GM12878 (cell line): ENCODE measurements at regions not wholly inside any gene's neighbourhood (a gene's known extent, or its start where the extent isn't known, plus 50 kb on each side); places are given as distances from the start of the nearest gene placed in this dataset.

ENCODE experiments used
- ATAC-seq: fragments of 200-7000 bp; cut with Tn5 transposase; 3 replicates; pipeline ENCODE4 v1.9.1; 2020; ENCODE audit warnings: mild to moderate bottlenecking, moderate library complexity
- BruUV-seq: library from RNA; stranded (reverse); fragments of 400-500 nt; replicated peaks from 2 replicates; lab custom pipeline; 2021; lab: Mats Ljungman, UMichigan
- CTCF ChIA-PET: fragments of 300-600 bp; sonication (Branson Sonifier 250); formaldehyde crosslinking; extraction: SDS; loops from one replicate; lab custom pipeline; 2021; ENCODE audit warnings: inconsistent platforms; lab: Yijun Ruan, JAX
- POLR2A ChIA-PET: fragments of 350-600 bp; formaldehyde crosslinking; extraction: SDS; loops from one replicate; lab custom pipeline; 2021; ENCODE audit warnings: inconsistent platforms; lab: Charles Lee
- RAD21 ChIA-PET: fragments of 300-600 bp; sonication (Branson Sonifier 250); formaldehyde crosslinking; loops from one replicate; lab custom pipeline; 2023; ENCODE audit warnings: antibody characterized with exemption; ENCODE audit not compliant: unreplicated experiment; lab: Charles Lee
- SMC1A ChIA-PET: fragments of 300-600 bp; sonication (Branson Sonifier 250); formaldehyde crosslinking; loops from one replicate; lab custom pipeline; 2023; ENCODE audit not compliant: unreplicated experiment, uncharacterized antibody; lab: Charles Lee
- DNase-seq: peaks from one replicate; pipeline ENCODE4 v3.0.0-alpha.2; 2011; ENCODE audit warnings: low read depth, low spot score
- FAIRE-seq: peaks from 3 replicates; lab custom pipeline; 2011; peaks lifted over from hg19 to GRCh38; lab: Jason Lieb, UNC
- H2AFZ ChIP-seq: 2 replicates; pipeline ENCODE4 v1.6.0; 2011; ENCODE audit warnings: low read depth, low read length, control low read depth; ENCODE audit not compliant: control insufficient read depth
- H3K27ac ChIP-seq: 2 replicates; pipeline ENCODE4 v1.5.1; 2011; ENCODE audit warnings: control low read depth; ENCODE audit not compliant: control insufficient read depth, insufficient read depth
- H3K27me3 ChIP-seq, 2 experiments: replicated peaks in 1 of 2; 2 replicates each; pipeline versions ENCODE4 v1.6.0 to v1.6.1; 2011; ENCODE audit warnings: low read length in 1 of 2; ENCODE audit not compliant: control insufficient read depth in 2 of 2, insufficient read depth in 2 of 2
- H3K36me3 ChIP-seq, 2 experiments: 2 replicates each; pipeline ENCODE4 v1.5.1; 2011; ENCODE audit warnings: low read length in 1 of 2; ENCODE audit not compliant: control insufficient read depth in 2 of 2, insufficient read depth in 2 of 2
- H3K4me1 ChIP-seq: 2 replicates; pipeline ENCODE4 v1.6.1; 2011; ENCODE audit warnings: mild to moderate bottlenecking, low read length, moderate library complexity, mixed read lengths; ENCODE audit not compliant: control insufficient read depth, insufficient read depth
- H3K4me2 ChIP-seq: 2 replicates; pipeline ENCODE4 v1.6.0; 2011; ENCODE audit warnings: control low read depth; ENCODE audit not compliant: control insufficient read depth, insufficient read depth
- H3K4me3 ChIP-seq: fragments of 200-600 bp; sonication (generic); 2 replicates; pipeline ENCODE4 v1.5.1; 2016
- H3K79me2 ChIP-seq: 2 replicates; pipeline ENCODE4 v1.6.0; 2011; ENCODE audit warnings: low read length; ENCODE audit not compliant: control insufficient read depth, insufficient read depth
- H3K9ac ChIP-seq: 2 replicates; pipeline ENCODE4 v1.8.0; 2011; ENCODE audit warnings: low read length, control low read depth, mixed read lengths; ENCODE audit not compliant: control insufficient read depth, insufficient read depth
- H3K9me3 ChIP-seq: replicated peaks from 3 replicates; pipeline ENCODE4 v1.5.1; 2011; ENCODE audit warnings: mild to moderate bottlenecking, low read length; ENCODE audit not compliant: control insufficient read depth, insufficient read depth
- H4K20me1 ChIP-seq: 2 replicates; pipeline ENCODE4 v1.6.0; 2011; ENCODE audit not compliant: control insufficient read depth, insufficient read depth
- FOXM1 ChIP-seq: IDR thresholded peaks from 2 replicates; pipeline ENCODE4 v1.6.1; 2012; ENCODE audit warnings: low read depth, mild to moderate bottlenecking, inconsistent platforms, low read length, moderate library complexity
- GATAD2B ChIP-seq: fragments of 450-650 bp; conservative IDR thresholded peaks from 2 replicates; pipeline ENCODE4 v1.6.1; 2017; ENCODE audit warnings: low read depth, mild to moderate bottlenecking, moderate library complexity
- HDAC2 ChIP-seq: fragments of 200-600 bp; sonication (generic); IDR thresholded peaks from 2 replicates; pipeline ENCODE4 v1.6.1; 2017
- REST ChIP-seq: IDR thresholded peaks from 2 replicates; pipeline ENCODE4 v1.6.1; 2012; ENCODE audit warnings: mild to moderate bottlenecking, low read depth, low read length
- ZBTB11 ChIP-seq: fragments of 450-650 bp; formaldehyde crosslinking; IDR thresholded peaks from 2 replicates; pipeline ENCODE4 v1.5.0; 2022; ENCODE audit warnings: mild to moderate bottlenecking, missing genetic modification characterization
- ZNF274 ChIP-seq: IDR thresholded peaks from one replicate; pipeline ENCODE4 v1.8.0; 2011; ENCODE audit not compliant: insufficient read length, insufficient read depth
- whole genome bisulfite sequencing: methylation state at CpG from one replicate; pipeline ENCODE4 v1.1.6; 2016; ENCODE audit warnings: low lambda C conversion rate; ENCODE audit not compliant: insufficient replicate concordance, insufficient coverage; ENCODE audit errors: missing lambda C conversion rate; 5-methylcytosine and 5-hydroxymethylcytosine counted together
- in situ Hi-C: fragments of 300-500 bp; cut with MboI; formaldehyde crosslinking; loops from 9 replicates; pipeline ENCODE4 v1.14.3; 2018; ENCODE audit warnings: mixed read lengths
- intact Hi-C: fragments of 100-400 bp; cut with micrococcal nuclease; formaldehyde crosslinking; loops from one replicate; pipeline ENCODE4 v1.14.2; 2022; ENCODE audit not compliant: unreplicated experiment

DNA sequence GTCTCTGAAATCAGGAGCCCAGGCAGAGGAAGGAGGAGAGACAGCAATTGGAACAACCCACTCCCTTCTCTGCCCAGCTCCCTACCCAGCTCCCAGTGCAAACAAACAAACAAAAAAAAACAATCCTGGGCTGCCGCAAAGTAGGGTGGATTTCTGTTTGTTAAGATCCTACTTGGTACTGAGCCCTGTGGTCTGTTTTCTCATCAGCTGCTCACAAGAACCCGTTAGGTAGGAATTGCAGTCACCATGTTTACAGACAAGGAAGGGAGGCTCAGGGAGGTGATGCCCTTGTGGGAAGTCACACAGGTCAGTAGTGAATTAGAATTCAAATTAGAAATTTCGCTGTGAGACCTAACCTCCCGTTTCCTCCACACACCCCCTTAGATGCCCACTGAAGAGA is 128.8 kb upstream of the RAD23B start:
- no TSS peak for BruUV-seq
- 15% methylated on average over 4 of the region's 4 CpGs for WGBS
- no peaks in the 10 kb centered on the region; the same call in 2 of the 3 replicates for H3K9me3 ChIP-seq
- H3K79me2 ChIP-seq, result no peaks in the 10 kb centered on the region
- intact Hi-C loops (no loop called here), in situ Hi-C loops (no loop called here)
- no peak overlapping the region for H2AFZ ChIP-seq
- no peak overlapping the region for H3K4me2 ChIP-seq
- H3K27me3 ChIP-seq, result 0 out of 4 replicates have a peak, but pooled peaks cover 0 to 5% of the 10 kb centered on the region in 2 experiments
- H4K20me1 ChIP-seq, result no peaks in the 10 kb centered on the region
- ATAC-seq (no peak), DNase-seq (no peak), FAIRE-seq (no peak)
- POLR2A ChIA-PET, result no interaction called here
- SMC1A ChIA-PET, result interaction anchor here (0.5 to 1.6 kb wide), 3 partner anchors 17 to 187 kb away, joined by 3 to 4 read pairs (median 3); no protein-coding TSS in a partner anchor
- CTCF ChIA-PET, result interaction anchor here (1.0 to 1.6 kb wide), 2 partner anchors 17 to 191 kb away, joined by 3 read pairs; no protein-coding TSS in a partner anchor
- no peaks in the 10 kb centered on the region for H3K4me1 ChIP-seq
- H3K4me3 ChIP-seq, result no peak overlapping the region
- no peak for TF ChIP-seq GATAD2B
- no peak for TF ChIP-seq ZNF274
- TF ChIP-seq HDAC2, result no peak
- TF ChIP-seq FOXM1, result no peak
- no peak for TF ChIP-seq ZBTB11 (CRISPR knock-in tag)
- no peak for TF ChIP-seq REST
- no peak overlapping the region for H3K9ac ChIP-seq
- RAD21 ChIA-PET, result no interaction called here
- no peaks in the 10 kb centered on the region for H3K36me3 ChIP-seq
- H3K27ac ChIP-seq, result no peak overlapping the region
